ENCODE measurements at regions not wholly inside any gene's neighbourhood (a gene's known extent, or its start where the extent isn't known, plus 50 kb on each side); places are given as distances from the start of the nearest gene placed in this dataset.

DNA sequence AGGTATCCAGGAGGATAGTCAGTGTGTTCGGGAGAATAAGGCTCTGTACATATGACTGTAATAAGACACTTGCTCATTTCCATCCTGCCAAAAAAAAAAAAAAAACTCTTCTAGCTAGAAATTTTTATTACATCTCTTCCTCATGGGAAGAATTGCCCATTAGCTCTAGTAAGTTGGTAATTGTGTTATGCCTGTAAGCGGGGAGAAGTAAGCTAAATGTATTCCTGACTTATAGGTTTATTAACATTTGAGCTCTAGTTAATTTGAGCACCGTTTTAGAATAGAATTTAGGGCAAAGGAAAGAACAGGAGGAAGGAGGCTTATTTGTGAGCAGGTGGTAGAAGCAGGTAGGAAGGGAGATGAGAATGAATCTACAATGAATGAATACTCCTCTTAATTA, 1210.6 kb downstream of the SORCS1 start:
- TF ChIP-seq, protein P1, sequence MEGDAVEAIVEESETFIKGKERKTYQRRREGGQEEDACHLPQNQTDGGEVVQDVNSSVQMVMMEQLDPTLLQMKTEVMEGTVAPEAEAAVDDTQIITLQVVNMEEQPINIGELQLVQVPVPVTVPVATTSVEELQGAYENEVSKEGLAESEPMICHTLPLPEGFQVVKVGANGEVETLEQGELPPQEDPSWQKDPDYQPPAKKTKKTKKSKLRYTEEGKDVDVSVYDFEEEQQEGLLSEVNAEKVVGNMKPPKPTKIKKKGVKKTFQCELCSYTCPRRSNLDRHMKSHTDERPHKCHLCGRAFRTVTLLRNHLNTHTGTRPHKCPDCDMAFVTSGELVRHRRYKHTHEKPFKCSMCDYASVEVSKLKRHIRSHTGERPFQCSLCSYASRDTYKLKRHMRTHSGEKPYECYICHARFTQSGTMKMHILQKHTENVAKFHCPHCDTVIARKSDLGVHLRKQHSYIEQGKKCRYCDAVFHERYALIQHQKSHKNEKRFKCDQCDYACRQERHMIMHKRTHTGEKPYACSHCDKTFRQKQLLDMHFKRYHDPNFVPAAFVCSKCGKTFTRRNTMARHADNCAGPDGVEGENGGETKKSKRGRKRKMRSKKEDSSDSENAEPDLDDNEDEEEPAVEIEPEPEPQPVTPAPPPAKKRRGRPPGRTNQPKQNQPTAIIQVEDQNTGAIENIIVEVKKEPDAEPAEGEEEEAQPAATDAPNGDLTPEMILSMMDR (IDR thresholded peaks at IDR 0.05; ENCODE audit: low read depth, low read length, poor library complexity, severe bottlenecking): no peak
- TF ChIP-seq EZH2phosphoT487 (IDR thresholded peaks at IDR 0.05; ENCODE audit: borderline replicate concordance, low read length): no peak
